T follicular helper cell (primary cell): ENCODE measurements at regions not wholly inside any gene's neighbourhood (a gene's known extent, or its start where the extent isn't known, plus 50 kb on each side); places are given as distances from the start of the nearest gene placed in this dataset.

Source experiments
- DNase-seq: peaks from one replicate; pipeline ENCODE4 v3.0.0-alpha.2; 2020; ENCODE audit warnings: low read depth

- no peak for DNase-seq
Observed at GRCh38 chr11:116255321-116255953, 517.4 kb downstream of the BUD13 start.

GRCh38 chr11:116250155-116250554 lies 522.6 kb downstream of the BUD13 start:
- no peak for DNase-seq

- no peak for DNase-seq
Observed at GRCh38 chr11:116249561-116249960, 523.2 kb downstream of the BUD13 start.

- DNase-seq, result no peak
Observed at GRCh38 chr11:116244889-116245288, 527.9 kb downstream of the BUD13 start.

GRCh38 chr11:116244439-116244838 lies 528.3 kb downstream of the BUD13 start:
- DNase-seq, result no peak

- DNase-seq, result no peak
Observed at GRCh38 chr11:116243991-116244390, 528.8 kb downstream of the BUD13 start.

- DNase-seq, result no peak
Observed at GRCh38 chr11:116242006-116242405, 530.8 kb downstream of the BUD13 start.

- no peak for DNase-seq
Observed at GRCh38 chr11:116240710-116241109, 532.1 kb downstream of the BUD13 start.

GRCh38 chr11:116239247-116239646 lies 533.5 kb downstream of the BUD13 start:
- DNase-seq, result no peak

GRCh38 chr11:116234989-116235568 lies 537.7 kb downstream of the BUD13 start:
- DNase-seq, result no peak

- no peak for DNase-seq
Observed at GRCh38 chr11:116233561-116233960, 539.2 kb downstream of the BUD13 start.

GRCh38 chr11:116232364-116232828 lies 540.4 kb downstream of the BUD13 start:
- DNase-seq, result no peak

- no peak for DNase-seq
Observed at GRCh38 chr11:116231543-116231942, 541.2 kb downstream of the BUD13 start.

- DNase-seq, result no peak
Observed at GRCh38 chr11:116230438-116230837, 542.3 kb downstream of the BUD13 start.

- no peak for DNase-seq
Observed at GRCh38 chr11:116229236-116229970, 543.4 kb downstream of the BUD13 start.

- no peak for DNase-seq
Observed at GRCh38 chr11:116226731-116227130, 546.1 kb downstream of the BUD13 start.

GRCh38 chr11:116225784-116226585 lies 546.8 kb downstream of the BUD13 start:
- no peak for DNase-seq

- DNase-seq, result no peak
Observed at GRCh38 chr11:116225236-116225635, 547.6 kb downstream of the BUD13 start.

- DNase-seq, result no peak
Observed at GRCh38 chr11:116224889-116225200, 547.9 kb downstream of the BUD13 start.

- no peak for DNase-seq
Observed at GRCh38 chr11:116224154-116224888, 548.5 kb downstream of the BUD13 start.

- DNase-seq, result no peak
Observed at GRCh38 chr11:116221351-116221750, 551.4 kb downstream of the BUD13 start.

- DNase-seq, result no peak
Observed at GRCh38 chr11:116219171-116219635, 553.6 kb downstream of the BUD13 start.
